ENCODE measurements at regions not wholly inside any gene's neighbourhood (a gene's known extent, or its start where the extent isn't known, plus 50 kb on each side); places are given as distances from the start of the nearest gene placed in this dataset.

DNA sequence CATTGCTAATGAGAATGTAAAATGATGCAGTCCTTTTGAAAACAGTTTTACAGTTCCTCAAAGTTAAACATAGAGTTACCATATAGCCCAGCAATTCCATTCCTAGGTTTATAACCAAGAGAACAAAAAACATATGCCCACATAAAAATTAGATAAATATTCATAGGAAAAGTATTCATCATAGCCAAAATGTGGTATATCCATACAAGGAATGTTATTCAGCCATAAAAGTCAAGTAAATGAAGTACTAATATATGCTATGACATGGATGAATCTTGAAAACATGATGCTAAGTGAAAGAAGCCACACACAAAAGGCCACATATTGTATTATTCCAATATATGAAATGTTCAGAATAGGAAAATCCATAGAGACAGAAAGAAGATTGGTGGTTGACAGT, 158.0 kb upstream of the CARMIL1 start:
- TF ChIP-seq, protein P1, sequence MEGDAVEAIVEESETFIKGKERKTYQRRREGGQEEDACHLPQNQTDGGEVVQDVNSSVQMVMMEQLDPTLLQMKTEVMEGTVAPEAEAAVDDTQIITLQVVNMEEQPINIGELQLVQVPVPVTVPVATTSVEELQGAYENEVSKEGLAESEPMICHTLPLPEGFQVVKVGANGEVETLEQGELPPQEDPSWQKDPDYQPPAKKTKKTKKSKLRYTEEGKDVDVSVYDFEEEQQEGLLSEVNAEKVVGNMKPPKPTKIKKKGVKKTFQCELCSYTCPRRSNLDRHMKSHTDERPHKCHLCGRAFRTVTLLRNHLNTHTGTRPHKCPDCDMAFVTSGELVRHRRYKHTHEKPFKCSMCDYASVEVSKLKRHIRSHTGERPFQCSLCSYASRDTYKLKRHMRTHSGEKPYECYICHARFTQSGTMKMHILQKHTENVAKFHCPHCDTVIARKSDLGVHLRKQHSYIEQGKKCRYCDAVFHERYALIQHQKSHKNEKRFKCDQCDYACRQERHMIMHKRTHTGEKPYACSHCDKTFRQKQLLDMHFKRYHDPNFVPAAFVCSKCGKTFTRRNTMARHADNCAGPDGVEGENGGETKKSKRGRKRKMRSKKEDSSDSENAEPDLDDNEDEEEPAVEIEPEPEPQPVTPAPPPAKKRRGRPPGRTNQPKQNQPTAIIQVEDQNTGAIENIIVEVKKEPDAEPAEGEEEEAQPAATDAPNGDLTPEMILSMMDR (IDR thresholded peaks at IDR 0.05 in 2 of 3, conservative IDR thresholded peaks at IDR 0.05 in 1 of 3; ENCODE audit: control insufficient read depth in 2 of 3, extremely low read depth in 1 of 3, insufficient read depth in 1 of 3, low read depth in 3 of 3, low read length in 3 of 3): no peak
- no peak for TF ChIP-seq SMC3 (IDR thresholded peaks at IDR 0.05; ENCODE audit: borderline replicate concordance, low read length)
- no peak for TF ChIP-seq EP300 (IDR thresholded peaks at IDR 0.05; ENCODE audit: borderline replicate concordance in 1 of 2, control insufficient read depth in 1 of 2, low read depth in 2 of 2, low read length in 2 of 2)
- TF ChIP-seq PAX8 (IDR thresholded peaks at IDR 0.05): no peak
- TF ChIP-seq POLR2A (IDR thresholded peaks at IDR 0.05; ENCODE audit: low read depth, low read length): no peak
- TF ChIP-seq JUND (IDR thresholded peaks at IDR 0.05; ENCODE audit: low read depth, low read length): no peak

Data from GM12878 (cell line).